OCI-LY3 (cell line): ENCODE measurements at regions not wholly inside any gene's neighbourhood (a gene's known extent, or its start where the extent isn't known, plus 50 kb on each side); places are given as distances from the start of the nearest gene placed in this dataset.

ENCODE experiments used
- EZH2phosphoT487 ChIP-seq: fragments of 200-600 bp; shearing (Covaris generic); IDR thresholded peaks from 2 replicates; pipeline ENCODE4 v1.6.1; 2018; ENCODE audit warnings: antibody characterized with exemption, mixed run types, low read depth
- TF ChIP-seq, protein P1 (sequence below): fragments of 200-600, 300-600 bp; sonication (generic); IDR thresholded peaks from 2 replicates; pipeline ENCODE4 v1.5.1; 2014; ENCODE audit warnings: antibody characterized with exemption, low read length, low read depth

DNA sequence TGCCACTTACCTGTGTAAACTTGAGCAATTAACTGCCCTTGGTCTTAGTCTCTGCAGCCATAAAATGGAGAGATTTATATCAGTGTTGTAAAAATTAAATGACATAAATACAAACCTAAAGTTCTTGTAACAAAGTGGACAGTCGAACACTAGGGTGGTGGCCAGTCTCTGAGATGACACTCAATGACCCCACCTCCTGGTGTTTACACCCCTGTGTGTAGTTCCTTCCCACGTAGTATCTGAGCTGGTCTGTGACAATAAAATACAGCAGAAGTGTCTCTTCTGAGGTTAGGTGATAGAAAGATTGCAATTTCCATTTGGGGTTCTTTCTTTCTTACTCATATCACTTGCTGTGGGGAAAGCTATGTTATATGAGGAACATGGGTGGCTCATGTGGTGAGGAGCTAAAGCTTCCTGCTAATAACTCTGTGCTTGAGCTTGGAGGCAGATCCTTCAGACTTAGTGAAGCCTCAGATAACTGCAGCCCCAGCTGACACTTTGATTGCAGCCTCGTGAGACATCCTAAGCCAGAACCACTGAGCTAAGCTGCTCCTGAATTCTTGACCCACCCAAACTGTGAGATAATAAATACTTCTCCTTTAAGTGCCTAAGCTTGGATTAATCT is 173.4 kb upstream of the CHD1 start:
- TF ChIP-seq, protein P1, sequence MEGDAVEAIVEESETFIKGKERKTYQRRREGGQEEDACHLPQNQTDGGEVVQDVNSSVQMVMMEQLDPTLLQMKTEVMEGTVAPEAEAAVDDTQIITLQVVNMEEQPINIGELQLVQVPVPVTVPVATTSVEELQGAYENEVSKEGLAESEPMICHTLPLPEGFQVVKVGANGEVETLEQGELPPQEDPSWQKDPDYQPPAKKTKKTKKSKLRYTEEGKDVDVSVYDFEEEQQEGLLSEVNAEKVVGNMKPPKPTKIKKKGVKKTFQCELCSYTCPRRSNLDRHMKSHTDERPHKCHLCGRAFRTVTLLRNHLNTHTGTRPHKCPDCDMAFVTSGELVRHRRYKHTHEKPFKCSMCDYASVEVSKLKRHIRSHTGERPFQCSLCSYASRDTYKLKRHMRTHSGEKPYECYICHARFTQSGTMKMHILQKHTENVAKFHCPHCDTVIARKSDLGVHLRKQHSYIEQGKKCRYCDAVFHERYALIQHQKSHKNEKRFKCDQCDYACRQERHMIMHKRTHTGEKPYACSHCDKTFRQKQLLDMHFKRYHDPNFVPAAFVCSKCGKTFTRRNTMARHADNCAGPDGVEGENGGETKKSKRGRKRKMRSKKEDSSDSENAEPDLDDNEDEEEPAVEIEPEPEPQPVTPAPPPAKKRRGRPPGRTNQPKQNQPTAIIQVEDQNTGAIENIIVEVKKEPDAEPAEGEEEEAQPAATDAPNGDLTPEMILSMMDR, result no peak
- no peak for TF ChIP-seq EZH2phosphoT487
